SK-N-SH (cell line): ENCODE measurements at regions not wholly inside any gene's neighbourhood (a gene's known extent, or its start where the extent isn't known, plus 50 kb on each side); places are given as distances from the start of the nearest gene placed in this dataset.
"Not testable (repeated sequence)": the region's sequence is repeated elsewhere in the genome, so short reads cannot be mapped to it uniquely, and the experiment has no call there.

ENCODE experiments used
- CTCF ChIA-PET: fragments of 300-600, 350-600 bp; formaldehyde crosslinking; extraction: SDS; loops from one replicate; lab custom pipeline; 2021; lab: Yijun Ruan, JAX
- POLR2A ChIA-PET: fragments of 350-600 bp; sonication (Branson Sonifier 250); formaldehyde crosslinking; extraction: SDS; loops from one replicate; lab custom pipeline; 2020; ENCODE audit warnings: antibody characterized with exemption, inconsistent platforms; lab: Yijun Ruan, JAX
- DNase-seq: peaks from one replicate; pipeline ENCODE4 v3.0.0; 2012
- H2AFZ ChIP-seq: fragments of 200-600 bp; sonication (generic); 2 replicates; pipeline ENCODE4 v1.8.1; 2016; ENCODE audit warnings: antibody characterized with exemption, mild to moderate bottlenecking, low read depth
- H3F3A ChIP-seq: fragments of 200-600 bp; sonication (generic); replicated peaks from 2 replicates; pipeline ENCODE3; 2016; ENCODE audit warnings: antibody characterized with exemption, mild to moderate bottlenecking; ENCODE audit not compliant: insufficient read depth
- H3K27ac ChIP-seq, 2 experiments: fragments of 200-500 bp in 1 of 2; fragments of 200-600 bp in 1 of 2; sonication (Bioruptor generic) in 1 of 2; sonication (generic), shearing (Covaris generic) in 1 of 2; 2 replicates each; pipeline versions ENCODE4 v1.5.1 to v1.6.1; 2014 to 2016; ENCODE audit warnings: low read depth in 2 of 2, inconsistent platforms in 1 of 2, low read length in 1 of 2, mild to moderate bottlenecking in 1 of 2, mixed read lengths in 1 of 2
- H3K27me3 ChIP-seq: fragments of 200-600 bp; sonication (generic), shearing (Covaris generic); 2 replicates; pipeline ENCODE4 v1.6.1; 2016; ENCODE audit warnings: mixed run types; ENCODE audit not compliant: insufficient read depth
- H3K36me3 ChIP-seq, 2 experiments: fragments of 200-500 bp in 1 of 2; fragments of 200-600 bp in 1 of 2; sonication (Bioruptor generic) in 1 of 2; sonication (generic) in 1 of 2; replicated peaks in 1 of 2; 2 replicates each; pipeline versions ENCODE3 to v1.5.1; 2014 to 2016; ENCODE audit warnings: low read length in 1 of 2, mild to moderate bottlenecking in 1 of 2; ENCODE audit not compliant: insufficient read depth in 2 of 2, control insufficient read depth in 1 of 2
- H3K4me1 ChIP-seq, 2 experiments: fragments of 200-500 bp in 1 of 2; fragments of 200-600 bp in 1 of 2; sonication (Bioruptor generic) in 1 of 2; sonication (generic), shearing (Covaris generic) in 1 of 2; 2 replicates each; pipeline versions ENCODE4 v1.5.1 to v1.6.1; 2014 to 2016; ENCODE audit warnings: low read depth in 1 of 2, low read length in 1 of 2, mixed run types in 1 of 2; ENCODE audit not compliant: insufficient read depth in 2 of 2, control insufficient read depth in 1 of 2
- H3K4me2 ChIP-seq: fragments of 200-600 bp; sonication (generic), shearing (Covaris generic); 2 replicates; pipeline ENCODE4 v1.6.1; 2017; ENCODE audit warnings: mixed run types
- H3K4me3 ChIP-seq, 2 experiments: fragments of 200-500 bp in 1 of 2; fragments of 200-600 bp in 1 of 2; sonication (Bioruptor generic) in 1 of 2; sonication (generic), shearing (Covaris generic) in 1 of 2; 2 replicates each; pipeline versions ENCODE4 v1.5.1 to v1.8.1; 2014 to 2016; ENCODE audit warnings: low read depth in 2 of 2, inconsistent platforms in 1 of 2, low read length in 1 of 2, mild to moderate bottlenecking in 1 of 2, mixed read lengths in 1 of 2, moderate library complexity in 1 of 2
- H3K79me2 ChIP-seq: fragments of 200-600 bp; sonication (generic); 2 replicates; pipeline ENCODE4 v1.8.1; 2017; ENCODE audit warnings: mild to moderate bottlenecking; ENCODE audit not compliant: insufficient read depth
- H3K9ac ChIP-seq: fragments of 200-600 bp; sonication (generic); 2 replicates; pipeline ENCODE4 v1.6.1; 2017; ENCODE audit warnings: mixed run types
- H3K9me2 ChIP-seq: fragments of 200-600 bp; sonication (generic); 2 replicates; pipeline ENCODE4 v1.6.1; 2017; ENCODE audit warnings: mixed run types
- H3K9me3 ChIP-seq: fragments of 200-600 bp; sonication (generic); 2 replicates; pipeline ENCODE4 v1.6.1; 2017; ENCODE audit warnings: mixed run types, mild to moderate bottlenecking, moderate library complexity
- H4K20me1 ChIP-seq: fragments of 200-600 bp; sonication (generic); 2 replicates; pipeline ENCODE4 v1.6.1; 2017; ENCODE audit warnings: mild to moderate bottlenecking, mixed run types; ENCODE audit not compliant: insufficient read depth
- ELF1 ChIP-seq: IDR thresholded peaks from 2 replicates; pipeline ENCODE4 v1.4.0; 2012
- EP300 ChIP-seq, 2 experiments: IDR thresholded peaks; 2 replicates each; pipeline versions ENCODE4 v1.4.0 to v1.6.1; 2012; ENCODE audit warnings: borderline replicate concordance in 1 of 2, low read depth in 1 of 2, low read length in 1 of 2
- FOSL2 ChIP-seq: IDR thresholded peaks from 2 replicates; pipeline ENCODE4 v1.4.0; 2012; ENCODE audit warnings: low read depth, mild to moderate bottlenecking, moderate library complexity, borderline replicate concordance
- FOXM1 ChIP-seq: IDR thresholded peaks from 2 replicates; pipeline ENCODE4 v1.4.0; 2012; ENCODE audit warnings: low read depth, mild to moderate bottlenecking
- GATA2 ChIP-seq: sonication (generic); formaldehyde crosslinking; IDR thresholded peaks from 2 replicates; pipeline ENCODE4 v1.5.0; 2020; ENCODE audit warnings: mild to moderate bottlenecking, missing genetic modification reagents
- MAX ChIP-seq: IDR thresholded peaks from 2 replicates; pipeline ENCODE4 v1.4.0; 2012; ENCODE audit warnings: low read depth
- MXI1 ChIP-seq: IDR thresholded peaks from 2 replicates; pipeline ENCODE4 v1.6.1; 2012; ENCODE audit warnings: mild to moderate bottlenecking, low read depth, low read length, improper control_type of control experiment
- POLR2AphosphoS5 ChIP-seq: IDR thresholded peaks from 2 replicates; pipeline ENCODE4 v1.6.1; 2012; ENCODE audit warnings: low read depth, low read length
- RCOR1 ChIP-seq: fragments of 150-350 bp; IDR thresholded peaks from 2 replicates; pipeline ENCODE4 v1.6.1; 2017; ENCODE audit warnings: antibody characterized with exemption, low read length
- RXRA ChIP-seq: IDR thresholded peaks from 2 replicates; pipeline ENCODE4 v1.4.0; 2012; ENCODE audit warnings: low read depth, mild to moderate bottlenecking, borderline replicate concordance
- SIN3A ChIP-seq: IDR thresholded peaks from 2 replicates; pipeline ENCODE4 v1.6.1; 2012; ENCODE audit warnings: low read depth, mild to moderate bottlenecking, low read length, moderate library complexity, borderline replicate concordance
- WGBS: methylation state at CpG from one replicate; pipeline ENCODE4 v1.1.6; 2017; ENCODE audit warnings: low lambda C conversion rate; 5-methylcytosine and 5-hydroxymethylcytosine counted together
- TF ChIP-seq, protein P1 (sequence below): IDR thresholded peaks from 2 replicates; pipeline ENCODE4 v1.6.1; 2012; ENCODE audit warnings: mild to moderate bottlenecking, low read depth, low read length, moderate library complexity

- Histone ChIP-seq H4K20me1 (no peaks in the 10 kb centered on the region), H3K4me1 (no peaks in the 10 kb centered on the region), H3K9me3 (peaks cover 7% of the 10 kb centered on the region; the same call in 1 of the 2 replicates), H3K27me3 (no peaks in the 10 kb centered on the region), H3K27ac (no peak overlapping the region), H3F3A (no peaks in the 10 kb centered on the region), H2AFZ (no peak overlapping the region), H3K9ac (no peak overlapping the region), H3K4me3 (no peak overlapping the region), H3K9me2 (no peaks in the 10 kb centered on the region), H3K4me2 (no peak overlapping the region), H3K36me3 (no peaks in the 10 kb centered on the region), H3K79me2 (no peaks in the 10 kb centered on the region)
- POLR2A ChIA-PET, result no interaction called here
- TF ChIP-seq SIN3A (no peak), POLR2AphosphoS5 (no peak), RCOR1 (no peak), GATA2 (CRISPR knock-in tag) (no peak), MAX (no peak), FOSL2 (no peak), FOXM1 (no peak), ELF1 (no peak), EP300 (IDR thresholded peaks at IDR 0.05; ENCODE audit: borderline replicate concordance in 1 of 2, low read depth in 1 of 2, low read length in 1 of 2) (no peak), RXRA (no peak), MXI1 (no peak)
- TF ChIP-seq, protein P1, sequence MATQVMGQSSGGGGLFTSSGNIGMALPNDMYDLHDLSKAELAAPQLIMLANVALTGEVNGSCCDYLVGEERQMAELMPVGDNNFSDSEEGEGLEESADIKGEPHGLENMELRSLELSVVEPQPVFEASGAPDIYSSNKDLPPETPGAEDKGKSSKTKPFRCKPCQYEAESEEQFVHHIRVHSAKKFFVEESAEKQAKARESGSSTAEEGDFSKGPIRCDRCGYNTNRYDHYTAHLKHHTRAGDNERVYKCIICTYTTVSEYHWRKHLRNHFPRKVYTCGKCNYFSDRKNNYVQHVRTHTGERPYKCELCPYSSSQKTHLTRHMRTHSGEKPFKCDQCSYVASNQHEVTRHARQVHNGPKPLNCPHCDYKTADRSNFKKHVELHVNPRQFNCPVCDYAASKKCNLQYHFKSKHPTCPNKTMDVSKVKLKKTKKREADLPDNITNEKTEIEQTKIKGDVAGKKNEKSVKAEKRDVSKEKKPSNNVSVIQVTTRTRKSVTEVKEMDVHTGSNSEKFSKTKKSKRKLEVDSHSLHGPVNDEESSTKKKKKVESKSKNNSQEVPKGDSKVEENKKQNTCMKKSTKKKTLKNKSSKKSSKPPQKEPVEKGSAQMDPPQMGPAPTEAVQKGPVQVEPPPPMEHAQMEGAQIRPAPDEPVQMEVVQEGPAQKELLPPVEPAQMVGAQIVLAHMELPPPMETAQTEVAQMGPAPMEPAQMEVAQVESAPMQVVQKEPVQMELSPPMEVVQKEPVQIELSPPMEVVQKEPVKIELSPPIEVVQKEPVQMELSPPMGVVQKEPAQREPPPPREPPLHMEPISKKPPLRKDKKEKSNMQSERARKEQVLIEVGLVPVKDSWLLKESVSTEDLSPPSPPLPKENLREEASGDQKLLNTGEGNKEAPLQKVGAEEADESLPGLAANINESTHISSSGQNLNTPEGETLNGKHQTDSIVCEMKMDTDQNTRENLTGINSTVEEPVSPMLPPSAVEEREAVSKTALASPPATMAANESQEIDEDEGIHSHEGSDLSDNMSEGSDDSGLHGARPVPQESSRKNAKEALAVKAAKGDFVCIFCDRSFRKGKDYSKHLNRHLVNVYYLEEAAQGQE, result no peak
- CTCF ChIA-PET, result no interaction called here
- no peak for DNase-seq
- WGBS, result 7% methylated on average over 2 of the region's 2 CpGs
Measured at GRCh38 chr18:38167623-38168022, 602.0 kb upstream of the CELF4 start.

- H4K20me1 ChIP-seq, H3K9me3 ChIP-seq, H3K4me2 ChIP-seq, H3K36me3 ChIP-seq, H2AFZ ChIP-seq, H3K4me1 ChIP-seq, POLR2A ChIA-PET, H3K79me2 ChIP-seq, H3K4me3 ChIP-seq, H3K9me2 ChIP-seq, H3F3A ChIP-seq, H3K9ac ChIP-seq, CTCF ChIA-PET, DNase-seq, H3K27ac ChIP-seq, H3K27me3 ChIP-seq: not testable (repeated sequence)
Measured at GRCh38 chr18:38153116-38153515, 587.5 kb upstream of the CELF4 start.
